BJ (cell line): ENCODE measurements at regions not wholly inside any gene's neighbourhood (a gene's known extent, or its start where the extent isn't known, plus 50 kb on each side); places are given as distances from the start of the nearest gene placed in this dataset.
"Not testable (repeated sequence)": the region's sequence is repeated elsewhere in the genome, so short reads cannot be mapped to it uniquely, and the experiment has no call there.

Source experiments
- CTCF ChIA-PET: fragments of 350-600 bp; formaldehyde crosslinking; extraction: SDS; loops from one replicate; lab custom pipeline; 2021; ENCODE audit warnings: antibody characterized with exemption, inconsistent platforms; lab: Yijun Ruan, JAX
- POLR2A ChIA-PET: fragments of 300-600 bp; sonication (Branson Sonifier 250); formaldehyde crosslinking; extraction: SDS; loops from one replicate; lab custom pipeline; 2021; ENCODE audit warnings: antibody characterized with exemption; lab: Charles Lee
- DNase-seq: peaks from one replicate; pipeline ENCODE4 v3.0.0-alpha.2; 2011; ENCODE audit warnings: low read depth
- H3K27me3 ChIP-seq: 2 replicates; pipeline ENCODE4 v1.6.0; 2011; ENCODE audit warnings: low read length; ENCODE audit not compliant: control insufficient read depth, insufficient read depth
- H3K36me3 ChIP-seq: 2 replicates; pipeline ENCODE4 v1.5.1; 2011; ENCODE audit warnings: low read length; ENCODE audit not compliant: control insufficient read depth, insufficient read depth
- H3K4me3 ChIP-seq: 2 replicates; pipeline ENCODE4 v1.5.1; 2011; ENCODE audit warnings: low read depth, mild to moderate bottlenecking, control low read depth, low read length
- TF ChIP-seq, protein P1 (sequence below): IDR thresholded peaks from 2 replicates; pipeline ENCODE4 v1.5.1; 2011; ENCODE audit warnings: low read depth, mild to moderate bottlenecking, control low read depth, inconsistent platforms, low read length, moderate library complexity; ENCODE audit not compliant: insufficient read depth

DNA sequence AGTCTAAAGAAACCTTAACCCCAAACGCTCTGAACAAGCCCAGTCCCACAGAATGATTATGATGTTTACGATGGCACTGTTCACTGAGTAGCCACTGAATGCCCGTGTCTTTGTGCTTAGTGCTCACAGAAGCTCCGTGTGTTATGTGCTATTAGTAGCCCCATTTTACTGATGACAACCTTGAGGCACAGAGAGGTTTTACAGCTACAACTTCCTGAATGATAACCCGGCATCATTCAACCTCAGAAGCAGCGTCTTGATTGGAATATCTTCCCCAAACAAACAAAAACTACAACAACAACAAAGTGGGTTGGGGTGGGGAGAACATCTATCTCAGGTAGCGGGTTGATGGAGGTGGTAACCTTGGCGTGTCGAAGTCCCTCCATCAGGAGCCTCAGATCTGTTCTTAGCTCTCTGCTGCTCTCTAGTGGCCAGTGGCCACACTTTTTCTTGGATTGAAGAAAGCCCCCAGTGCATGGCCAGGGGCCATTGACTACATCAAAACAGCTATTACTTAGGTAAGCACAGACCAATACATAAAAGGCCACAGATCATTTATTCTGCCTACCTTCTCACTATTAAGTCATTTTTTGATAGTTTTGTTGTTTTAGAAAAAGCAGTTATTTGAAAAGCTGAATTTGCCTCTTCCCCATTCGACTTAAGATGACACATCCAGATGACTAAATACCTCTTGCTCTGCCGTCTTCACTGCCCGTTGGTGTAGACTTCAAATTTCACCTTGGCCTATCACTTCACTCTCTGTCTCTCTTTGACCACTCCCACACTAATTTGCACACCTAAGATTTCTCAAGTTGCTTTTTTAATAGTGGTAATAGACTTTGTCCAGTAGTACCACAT, 376.9 kb downstream of the GALC start:
- no peak overlapping the region for H3K4me3 ChIP-seq
- no peaks in the 10 kb centered on the region for H3K36me3 ChIP-seq
- TF ChIP-seq, protein P1, sequence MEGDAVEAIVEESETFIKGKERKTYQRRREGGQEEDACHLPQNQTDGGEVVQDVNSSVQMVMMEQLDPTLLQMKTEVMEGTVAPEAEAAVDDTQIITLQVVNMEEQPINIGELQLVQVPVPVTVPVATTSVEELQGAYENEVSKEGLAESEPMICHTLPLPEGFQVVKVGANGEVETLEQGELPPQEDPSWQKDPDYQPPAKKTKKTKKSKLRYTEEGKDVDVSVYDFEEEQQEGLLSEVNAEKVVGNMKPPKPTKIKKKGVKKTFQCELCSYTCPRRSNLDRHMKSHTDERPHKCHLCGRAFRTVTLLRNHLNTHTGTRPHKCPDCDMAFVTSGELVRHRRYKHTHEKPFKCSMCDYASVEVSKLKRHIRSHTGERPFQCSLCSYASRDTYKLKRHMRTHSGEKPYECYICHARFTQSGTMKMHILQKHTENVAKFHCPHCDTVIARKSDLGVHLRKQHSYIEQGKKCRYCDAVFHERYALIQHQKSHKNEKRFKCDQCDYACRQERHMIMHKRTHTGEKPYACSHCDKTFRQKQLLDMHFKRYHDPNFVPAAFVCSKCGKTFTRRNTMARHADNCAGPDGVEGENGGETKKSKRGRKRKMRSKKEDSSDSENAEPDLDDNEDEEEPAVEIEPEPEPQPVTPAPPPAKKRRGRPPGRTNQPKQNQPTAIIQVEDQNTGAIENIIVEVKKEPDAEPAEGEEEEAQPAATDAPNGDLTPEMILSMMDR, result peak; percentile 68
- ChIA-PET POLR2A (no interaction called here), CTCF (interaction anchor here (1.1 to 2.0 kb wide), 7 partner anchors 10 to 724 kb away, joined by 3 to 12 read pairs (median 4); no protein-coding TSS in a partner anchor)
- H3K27me3 ChIP-seq, result no peaks in the 10 kb centered on the region
- no peak for DNase-seq

DNA sequence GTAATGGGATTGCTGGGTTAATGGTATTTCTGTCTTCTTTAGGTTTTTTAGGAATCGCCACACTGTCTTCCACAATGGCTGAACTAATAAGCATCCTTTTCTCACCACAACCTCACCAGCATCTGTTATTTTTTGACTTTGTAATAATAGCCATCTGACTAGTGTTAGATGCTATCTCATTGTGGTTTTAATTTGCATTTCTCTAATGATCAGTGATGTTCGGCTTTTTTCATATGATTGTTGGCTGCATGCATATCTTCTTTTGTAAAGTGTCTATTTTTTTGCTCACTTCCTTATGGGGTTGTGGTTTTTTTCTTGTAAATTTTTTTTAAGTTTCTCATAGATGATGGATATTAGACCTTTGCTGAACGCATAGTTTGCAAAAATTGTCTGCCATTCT, 377.9 kb downstream of the GALC start:
- TF ChIP-seq, protein P1, result no peak
- H3K27me3 ChIP-seq, result no peaks in the 10 kb centered on the region
- H3K36me3 ChIP-seq, result no peaks in the 10 kb centered on the region
- DNase-seq, result no peak
- ChIA-PET POLR2A (no interaction called here), CTCF (interaction anchor here (1.2 to 2.0 kb wide), 4 partner anchors 35 to 723 kb away, joined by 3 to 9 read pairs (median 4); no protein-coding TSS in a partner anchor)
- no peak overlapping the region for H3K4me3 ChIP-seq

DNA sequence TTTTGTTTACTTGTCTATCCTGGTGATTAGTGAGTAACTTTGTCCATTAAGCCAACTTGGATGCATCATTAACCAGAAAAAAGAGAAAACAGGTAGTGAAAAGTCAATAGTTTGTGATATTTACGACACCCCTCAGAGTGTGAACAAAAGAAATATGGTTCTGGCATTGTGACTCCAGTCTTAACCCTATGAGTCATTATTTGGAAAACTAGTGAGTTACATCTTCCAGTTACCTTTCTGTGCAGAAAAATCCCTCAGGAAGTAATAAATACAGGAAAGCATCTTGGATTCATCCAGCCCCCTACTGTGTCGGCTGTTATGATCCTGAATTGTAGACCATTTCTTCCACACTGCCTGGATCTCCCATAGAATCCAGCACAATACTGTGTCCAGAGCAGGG, 379.1 kb downstream of the GALC start:
- ChIA-PET POLR2A (no interaction called here), CTCF (no interaction called here)
- H3K36me3 ChIP-seq, result no peaks in the 10 kb centered on the region
- TF ChIP-seq, protein P1, result no peak
- no peak for DNase-seq
- H3K4me3 ChIP-seq, result no peak overlapping the region
- H3K27me3 ChIP-seq, result no peaks in the 10 kb centered on the region

DNA sequence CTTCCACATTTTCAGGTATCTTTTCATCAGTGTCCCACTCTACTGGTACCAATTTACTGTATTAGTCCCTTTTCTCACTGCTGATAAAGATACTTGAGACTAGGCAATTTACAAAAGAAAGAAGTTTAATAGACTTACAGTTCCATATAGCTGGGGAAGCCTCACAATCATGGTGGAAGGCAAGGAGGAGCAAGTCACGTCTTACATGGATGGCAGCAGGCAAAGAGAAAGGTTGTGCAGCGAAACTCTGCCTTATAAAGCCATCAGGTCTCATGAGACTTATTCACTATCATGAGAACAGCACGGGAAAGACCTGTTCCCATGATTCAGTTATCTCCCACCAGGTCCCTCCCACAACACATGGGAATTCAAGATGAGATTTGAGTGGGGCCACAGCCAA, 385.9 kb downstream of the GALC start:
- CTCF ChIA-PET, DNase-seq, H3K4me3 ChIP-seq, H3K27me3 ChIP-seq, POLR2A ChIA-PET, H3K36me3 ChIP-seq: not testable (repeated sequence)

DNA sequence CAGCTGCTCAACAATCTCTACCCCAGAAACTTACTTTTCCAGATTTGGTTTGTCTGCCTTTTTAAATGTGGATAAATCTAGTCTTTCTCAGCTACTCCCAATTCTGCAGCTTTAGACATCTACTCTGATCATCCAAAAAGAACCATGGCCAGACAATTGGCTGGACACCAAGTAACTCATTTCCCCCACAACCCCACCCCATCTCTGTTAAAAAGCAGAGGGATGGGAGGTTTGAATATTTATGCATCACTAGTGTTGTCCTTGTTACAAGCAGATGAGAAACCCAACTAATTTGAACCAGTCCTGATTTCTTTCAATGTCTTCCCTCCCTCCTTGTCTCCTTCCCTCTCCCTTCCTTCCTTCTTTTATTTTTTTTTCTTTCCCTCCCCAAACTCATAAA, 391.9 kb downstream of the GALC start:
- DNase-seq, result no peak
- ChIA-PET POLR2A (no interaction called here), CTCF (no interaction called here)
- Histone ChIP-seq H3K4me3 (no peak overlapping the region), H3K36me3 (no peaks in the 10 kb centered on the region), H3K27me3 (no peaks in the 10 kb centered on the region)
- TF ChIP-seq, protein P1, result no peak
